Vagina (tissue), 2 donors: ENCODE measurements at regions not wholly inside any gene's neighbourhood (a gene's known extent, or its start where the extent isn't known, plus 50 kb on each side); places are given as distances from the start of the nearest gene placed in this dataset.

Source experiments
- DNase-seq, 2 donors: peaks; one replicate each; pipeline ENCODE4 v3.0.0-alpha.2; 2017; ENCODE audit errors: extremely low spot score in 2 of 2
- H3K27ac ChIP-seq: fragments of 200-600 bp; sonication (generic); one replicate; pipeline ENCODE4 v1.5.1; 2019
- H3K27me3 ChIP-seq: fragments of 200-600 bp; sonication (generic); one replicate; pipeline ENCODE4 v1.5.1; 2019
- H3K36me3 ChIP-seq, 2 donors: fragments of 200-600 bp; sonication (generic); one replicate each; pipeline ENCODE4 v1.5.1; 2017 to 2019
- H3K4me1 ChIP-seq: fragments of 200-600 bp; sonication (generic); one replicate; pipeline ENCODE4 v1.5.1; 2019
- H3K4me3 ChIP-seq, 2 donors: fragments of 200-600 bp; sonication (generic); 1 replicate in 1 of 2; 2 replicates in 1 of 2; pipeline ENCODE4 v1.5.1; 2016 to 2019
- H3K9me3 ChIP-seq: fragments of 200-600 bp; sonication (generic); one replicate; pipeline ENCODE4 v1.5.1; 2019
- CTCF ChIP-seq, 3 experiments: fragments of 450-650 bp in 2 of 3; fragments of 200-600 bp in 1 of 3; sonication (generic) in 1 of 3; IDR thresholded peaks; one replicate each; pipeline ENCODE4 v1.5.1; 2017 to 2019; ENCODE audit warnings: antibody characterized with exemption in 3 of 3, mild to moderate bottlenecking in 2 of 3, moderate library complexity in 2 of 3
- POLR2A ChIP-seq, 2 donors: fragments of 450-650 bp; IDR thresholded peaks; one replicate each; pipeline ENCODE4 v1.6.1; 2017; ENCODE audit warnings: antibody characterized with exemption in 2 of 2, mild to moderate bottlenecking in 2 of 2, moderate library complexity in 2 of 2
- POLR2AphosphoS5 ChIP-seq, 2 donors: sonication (generic); formaldehyde crosslinking; IDR thresholded peaks; one replicate each; pipeline ENCODE4 v1.9.0; 2017; ENCODE audit warnings: antibody characterized with exemption in 2 of 2, mild to moderate bottlenecking in 2 of 2, low read depth in 1 of 2; ENCODE audit not compliant: insufficient read depth in 1 of 2
- intact Hi-C: fragments of 100-400 bp; cut with DNase I; formaldehyde crosslinking; loops from one replicate; pipeline ENCODE4 v1.15.1; 2023

GRCh38 chr2:6228251-6228650, 536.1 kb downstream of the SOX11 start:
- Histone ChIP-seq H3K9me3 (no peaks in the 10 kb centered on the region), H3K27me3 (no peaks in the 10 kb centered on the region), H3K36me3 (no peaks in the 10 kb centered on the region), H3K4me1 (no peaks in the 10 kb centered on the region), H3K4me3 (no peak overlapping the region), H3K27ac (no peak overlapping the region)
- no peak for DNase-seq
- TF ChIP-seq POLR2AphosphoS5 (IDR thresholded peaks at IDR 0.05; ENCODE audit: insufficient read depth in 1 of 2, low read depth in 1 of 2) (no peak), POLR2A (IDR thresholded peaks at IDR 0.05) (no peak), CTCF (IDR thresholded peaks at IDR 0.05) (no peak)
- intact Hi-C loops, result no loop called here

GRCh38 chr2:6231166-6231565, 539.0 kb downstream of the SOX11 start:
- H3K27ac ChIP-seq, result no peak overlapping the region
- H3K9me3 ChIP-seq, result no peaks in the 10 kb centered on the region
- no peaks in the 10 kb centered on the region for H3K27me3 ChIP-seq
- no peaks in the 10 kb centered on the region for H3K36me3 ChIP-seq
- no peak for DNase-seq
- no peaks in the 10 kb centered on the region for H3K4me1 ChIP-seq
- TF ChIP-seq POLR2AphosphoS5 (IDR thresholded peaks at IDR 0.05; ENCODE audit: insufficient read depth in 1 of 2, low read depth in 1 of 2), result no peak
- TF ChIP-seq POLR2A (IDR thresholded peaks at IDR 0.05), result no peak
- no peak overlapping the region for H3K4me3 ChIP-seq
- intact Hi-C loops, result no loop called here

GRCh38 chr2:6233993-6234392, 541.8 kb downstream of the SOX11 start:
- DNase-seq, result no peak
- TF ChIP-seq POLR2AphosphoS5 (IDR thresholded peaks at IDR 0.05; ENCODE audit: insufficient read depth in 1 of 2, low read depth in 1 of 2) (no peak), CTCF (IDR thresholded peaks at IDR 0.05) (no peak), POLR2A (IDR thresholded peaks at IDR 0.05) (no peak)
- no peaks in the 10 kb centered on the region for H3K36me3 ChIP-seq
- no peak overlapping the region for H3K4me3 ChIP-seq
- H3K9me3 ChIP-seq, result no peaks in the 10 kb centered on the region
- intact Hi-C loops, result no loop called here
- H3K27me3 ChIP-seq, result no peaks in the 10 kb centered on the region
- H3K27ac ChIP-seq, result no peak overlapping the region
- H3K4me1 ChIP-seq, result no peaks in the 10 kb centered on the region

GRCh38 chr2:6234702-6235101, 542.5 kb downstream of the SOX11 start:
- no peaks in the 10 kb centered on the region for H3K27me3 ChIP-seq
- no peaks in the 10 kb centered on the region for H3K4me1 ChIP-seq
- intact Hi-C loops, result no loop called here
- no peak overlapping the region for H3K4me3 ChIP-seq
- H3K36me3 ChIP-seq, result no peaks in the 10 kb centered on the region
- no peak overlapping the region for H3K27ac ChIP-seq
- no peaks in the 10 kb centered on the region for H3K9me3 ChIP-seq
- TF ChIP-seq POLR2A (IDR thresholded peaks at IDR 0.05) (no peak), POLR2AphosphoS5 (IDR thresholded peaks at IDR 0.05; ENCODE audit: insufficient read depth in 1 of 2, low read depth in 1 of 2) (no peak), CTCF (IDR thresholded peaks at IDR 0.05) (no peak)
- DNase-seq, result no peak

- no peaks in the 10 kb centered on the region for H3K36me3 ChIP-seq
- TF ChIP-seq CTCF (IDR thresholded peaks at IDR 0.05) (no peak), POLR2AphosphoS5 (IDR thresholded peaks at IDR 0.05; ENCODE audit: insufficient read depth in 1 of 2, low read depth in 1 of 2) (no peak), POLR2A (IDR thresholded peaks at IDR 0.05) (no peak)
- H3K9me3 ChIP-seq, result no peaks in the 10 kb centered on the region
- DNase-seq, result no peak
- no peaks in the 10 kb centered on the region for H3K4me1 ChIP-seq
- no peak overlapping the region for H3K27ac ChIP-seq
- H3K4me3 ChIP-seq, result no peak overlapping the region
- intact Hi-C loops, result no loop called here
- H3K27me3 ChIP-seq, result no peaks in the 10 kb centered on the region
Observed at GRCh38 chr2:6236317-6236716, 544.1 kb downstream of the SOX11 start.
